ENCODE measurements at regions not wholly inside any gene's neighbourhood (a gene's known extent, or its start where the extent isn't known, plus 50 kb on each side); places are given as distances from the start of the nearest gene placed in this dataset.

DNA sequence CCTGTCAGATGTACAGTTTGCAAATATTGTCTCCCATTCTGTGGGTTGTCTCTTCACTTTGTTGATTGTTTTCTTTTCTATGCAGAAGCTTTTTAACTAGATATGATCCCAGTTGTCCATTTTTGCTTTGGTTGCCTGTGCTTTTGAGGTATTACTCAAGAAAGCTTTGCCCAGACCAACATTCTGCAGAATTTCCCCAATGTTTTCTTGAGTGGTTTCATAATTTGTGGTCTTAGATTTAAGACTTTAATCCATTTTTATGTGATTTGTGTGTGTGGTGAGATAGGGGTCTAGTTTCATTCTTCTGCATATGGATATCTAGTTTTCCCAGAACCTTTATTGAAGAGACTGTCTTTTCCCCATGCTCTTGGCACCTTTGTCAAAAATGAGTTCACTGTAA lies 116.9 kb downstream of the DUSP10 start:
- no peak for DNase-seq (ENCODE audit: low read depth in 2 of 2)

DNA sequence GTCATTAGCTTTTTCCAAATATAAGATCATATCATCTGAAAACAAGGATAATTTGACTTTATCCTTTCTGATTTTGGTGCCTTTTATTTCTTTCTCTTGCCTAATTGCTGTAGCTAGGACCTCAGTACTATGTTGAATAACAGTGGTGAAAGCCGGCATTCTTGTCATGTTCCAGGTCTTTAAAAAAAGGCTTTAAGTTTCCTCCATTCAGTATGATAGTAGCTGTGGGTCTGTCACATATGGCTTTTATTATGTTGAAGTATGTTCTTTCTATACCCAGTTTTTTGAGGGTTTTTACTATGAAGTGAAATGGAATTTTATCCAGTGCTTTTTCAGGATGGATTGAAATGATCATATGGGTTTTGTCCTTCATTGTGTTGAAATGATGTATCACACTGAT lies 115.8 kb downstream of the DUSP10 start:
- peak in 1 of 2 experiments; percentile 36 for DNase-seq (ENCODE audit: low read depth in 2 of 2)

DNA sequence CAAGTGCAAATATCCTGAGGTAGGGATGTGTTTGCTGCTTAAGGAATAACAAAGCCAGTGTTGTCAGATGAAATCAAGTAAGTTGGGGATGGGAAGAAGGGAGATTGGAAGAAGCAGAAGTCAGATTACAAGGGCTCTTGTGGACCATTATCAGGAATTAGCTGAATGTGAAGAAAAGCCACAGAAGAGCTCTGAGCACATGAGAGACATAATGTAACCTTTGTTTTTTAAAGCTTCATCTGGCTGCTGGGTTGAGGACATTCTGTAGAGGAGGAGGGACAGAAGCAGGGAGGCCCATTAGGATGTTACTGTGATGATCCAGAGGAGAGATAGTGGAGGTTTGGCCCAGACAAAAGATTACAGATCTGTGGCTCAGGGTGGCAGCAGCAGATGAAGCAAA lies 111.7 kb downstream of the DUSP10 start:
- DNase-seq (ENCODE audit: low read depth in 2 of 2), result no peak

DNA sequence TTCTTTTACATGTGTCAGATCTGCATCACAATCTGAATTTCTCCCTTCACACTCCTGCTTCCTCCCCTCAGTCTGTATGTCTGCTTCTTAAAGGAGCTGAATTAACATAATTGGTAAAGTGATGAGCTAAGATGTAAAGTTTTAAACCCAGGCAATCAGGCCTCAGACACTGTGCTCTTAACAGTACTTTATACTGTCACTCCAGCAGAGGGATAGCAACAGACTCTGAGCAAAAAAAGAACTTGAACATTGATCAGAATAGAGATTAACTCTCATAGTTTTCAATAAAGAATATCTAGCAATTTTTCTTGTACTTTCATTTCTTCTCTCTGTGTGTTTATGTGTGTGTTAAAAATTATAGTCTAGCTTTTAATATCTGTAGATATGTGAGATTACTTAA lies 110.3 kb downstream of the DUSP10 start:
- no peak for DNase-seq (ENCODE audit: low read depth in 2 of 2)

DNA sequence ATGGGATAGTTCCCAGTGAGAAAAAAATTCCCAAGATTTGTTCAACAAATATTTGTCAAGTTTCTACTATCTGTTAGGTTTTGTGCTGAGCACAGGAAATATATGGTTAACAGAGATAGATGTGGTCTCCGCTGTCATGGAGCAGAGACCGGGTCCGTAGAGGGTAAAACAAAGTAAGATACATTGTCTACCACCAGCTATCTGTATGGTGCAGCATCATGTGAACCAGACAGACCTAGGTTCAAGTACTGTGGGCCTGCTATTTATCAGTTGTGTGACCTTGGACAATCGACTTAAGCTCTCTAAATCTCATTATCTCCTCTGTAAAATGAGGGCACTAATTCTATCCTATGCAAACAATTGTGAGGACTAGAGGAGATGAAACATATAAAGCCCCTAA lies 109.8 kb downstream of the DUSP10 start:
- DNase-seq (ENCODE audit: low read depth in 2 of 2), result no peak

DNA sequence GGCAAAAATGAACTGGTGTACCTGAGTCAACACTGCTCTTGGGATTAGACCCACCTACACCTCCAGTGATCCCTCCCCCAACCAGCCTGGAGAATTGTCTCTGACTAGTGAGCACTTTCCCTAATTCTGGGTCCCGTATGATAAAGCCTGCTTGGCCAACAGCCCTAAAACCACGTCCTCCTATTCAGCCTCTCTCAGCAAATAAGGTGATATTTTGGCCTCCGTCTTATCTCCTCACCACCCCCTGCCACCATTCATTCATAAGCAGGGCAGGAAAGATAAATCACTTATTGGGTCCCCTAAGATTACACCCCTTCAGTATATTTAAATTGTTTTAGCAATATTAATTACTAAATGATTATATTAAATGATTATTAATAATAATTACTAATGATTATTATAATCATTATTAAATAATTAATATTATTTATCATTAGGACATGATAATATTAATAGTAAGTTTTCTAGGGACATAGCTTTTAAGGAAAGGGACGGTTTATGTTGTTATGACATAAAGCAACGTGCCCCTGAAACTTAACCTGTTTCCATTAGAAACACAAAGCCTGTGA lies 108.0 kb downstream of the DUSP10 start:
- no peak for DNase-seq (ENCODE audit: low read depth in 2 of 2)

DNA sequence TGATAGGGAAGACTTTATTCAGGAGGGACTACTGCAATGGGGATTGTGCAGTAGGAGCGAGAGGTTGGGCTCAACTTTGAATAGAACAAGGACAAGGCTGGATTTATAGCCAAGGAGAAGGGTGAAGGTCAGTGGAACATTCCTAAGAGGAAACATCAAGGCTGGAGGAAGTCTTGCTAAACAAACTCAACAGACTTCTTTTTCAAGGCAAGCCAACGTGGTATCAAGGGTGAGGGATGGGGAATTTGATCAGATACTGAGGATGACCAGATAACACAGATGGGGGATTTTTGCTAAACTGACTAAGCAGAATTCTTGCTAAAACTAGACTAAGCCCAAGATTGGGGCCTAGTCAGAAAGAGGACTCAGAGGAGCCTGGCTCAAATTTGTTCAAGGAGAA lies 107.3 kb downstream of the DUSP10 start:
- DNase-seq (ENCODE audit: low read depth in 2 of 2), result no peak

DNA sequence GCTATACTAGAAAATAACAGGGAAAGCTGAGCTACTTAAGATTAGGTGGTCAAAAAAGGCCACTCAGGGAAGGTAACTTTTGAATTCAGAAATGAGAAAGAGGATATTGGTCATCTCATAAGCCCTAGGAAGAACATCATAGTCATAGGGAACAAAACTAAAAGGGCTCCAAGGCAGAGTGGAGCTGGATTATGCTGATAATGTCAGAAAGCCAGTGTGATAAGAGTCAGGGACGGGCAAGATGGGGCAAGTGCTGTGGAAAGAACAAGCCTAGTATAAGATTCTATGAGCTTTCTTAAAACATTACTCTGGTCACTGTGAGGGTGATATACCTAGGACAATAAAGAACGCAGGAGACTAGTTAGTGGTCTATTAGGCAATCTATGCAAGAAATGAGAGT lies 106.6 kb downstream of the DUSP10 start:
- no peak for DNase-seq (ENCODE audit: low read depth in 2 of 2)

DNA sequence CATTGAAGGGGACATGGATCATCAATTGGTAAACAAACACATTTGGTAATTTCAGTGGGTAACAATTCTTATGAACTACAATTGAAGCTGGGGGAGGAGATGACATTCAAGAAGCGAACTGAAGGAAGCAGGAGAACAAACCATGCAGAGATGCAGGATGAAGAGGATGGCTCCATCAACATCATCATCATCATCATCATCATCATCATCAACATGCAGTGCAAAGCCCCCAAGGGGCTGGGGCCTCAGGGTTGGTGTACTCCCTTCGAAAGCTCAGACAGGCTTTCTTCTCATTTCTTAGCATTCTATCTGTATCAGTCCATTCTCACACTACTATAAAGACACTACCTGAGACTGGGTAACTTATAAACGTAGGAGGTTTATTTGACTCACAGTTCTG lies 105.8 kb downstream of the DUSP10 start:
- DNase-seq (ENCODE audit: low read depth in 2 of 2), result no peak

DNA sequence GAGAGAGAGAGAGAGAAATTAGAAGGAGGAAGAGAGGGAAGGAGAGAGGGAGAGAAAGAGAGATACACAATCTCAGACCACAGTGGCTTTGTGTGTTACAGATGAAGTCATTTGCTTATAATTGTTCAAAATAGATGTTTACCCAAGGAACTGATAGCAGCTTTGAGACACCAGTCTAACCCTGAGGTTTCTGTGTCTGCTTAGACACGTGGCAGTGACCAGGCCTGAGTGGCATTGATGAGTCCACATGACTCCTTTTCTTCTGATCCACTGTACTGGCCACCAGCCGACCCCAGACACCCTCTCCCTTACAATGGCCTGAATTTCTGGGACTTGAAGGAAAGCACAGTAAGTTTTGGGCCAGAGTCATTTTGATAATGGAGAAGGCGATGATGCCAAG lies 104.9 kb downstream of the DUSP10 start:
- no peak for DNase-seq (ENCODE audit: low read depth in 2 of 2)

DNA sequence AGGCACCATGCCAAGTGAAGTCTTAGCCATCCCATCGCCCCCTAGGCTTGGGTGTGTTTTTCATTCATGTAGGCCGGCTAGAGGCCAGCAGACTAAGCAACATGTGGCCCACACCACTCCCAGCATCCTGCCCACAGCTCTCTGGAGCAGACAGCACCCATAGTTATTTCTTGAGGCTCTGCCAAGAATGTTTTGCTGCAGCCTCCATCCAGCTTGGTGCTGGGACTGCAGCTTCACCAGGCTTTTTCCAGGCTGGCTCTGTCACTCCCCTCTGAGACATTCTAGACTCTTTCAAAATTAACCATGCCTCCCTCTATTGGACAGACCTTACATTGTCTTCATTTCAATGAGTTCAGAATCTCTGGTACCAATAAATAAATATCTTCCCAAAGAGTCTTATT lies 104.2 kb downstream of the DUSP10 start:
- no peak for DNase-seq (ENCODE audit: low read depth in 2 of 2)

DNA sequence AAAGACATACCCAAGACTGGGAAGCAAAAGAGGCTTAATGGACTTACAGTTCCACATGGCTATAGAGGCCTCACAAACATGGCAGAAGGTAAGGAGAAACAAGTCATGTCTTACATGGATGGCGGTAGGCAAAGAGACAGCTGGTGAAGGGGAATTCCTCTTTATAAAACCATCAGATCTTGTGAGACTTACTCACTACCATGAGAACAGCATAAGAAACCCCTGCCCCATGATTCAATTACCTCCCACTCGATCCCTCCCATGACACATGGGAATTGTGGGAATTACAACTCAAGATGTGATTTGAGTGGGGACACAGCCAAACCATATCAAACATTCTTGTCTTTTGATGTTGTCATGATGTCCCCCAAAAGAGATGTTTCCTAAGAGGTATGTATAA lies 103.3 kb downstream of the DUSP10 start:
- no peak for DNase-seq (ENCODE audit: low read depth in 2 of 2)

DNA sequence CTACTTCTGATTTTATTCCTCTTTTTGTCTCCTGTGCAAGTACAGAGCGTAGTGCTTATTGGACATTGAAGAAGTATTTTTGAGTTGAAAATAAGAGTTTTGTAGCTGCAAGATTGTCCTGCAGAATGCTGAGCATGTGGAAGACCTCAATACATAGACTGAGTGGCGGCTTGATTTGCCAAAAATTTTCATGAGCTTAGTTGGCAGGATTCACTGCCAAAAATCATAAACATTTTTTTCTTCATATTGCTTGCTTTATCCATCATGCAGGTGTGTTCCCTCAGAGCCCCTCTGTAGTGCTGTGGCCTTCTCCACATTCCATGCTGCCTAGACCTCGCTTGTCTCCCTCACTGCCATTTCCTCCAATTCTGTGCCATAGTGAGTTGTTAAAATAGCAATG lies 100.1 kb downstream of the DUSP10 start:
- no peak for DNase-seq (ENCODE audit: low read depth in 2 of 2)

DNA sequence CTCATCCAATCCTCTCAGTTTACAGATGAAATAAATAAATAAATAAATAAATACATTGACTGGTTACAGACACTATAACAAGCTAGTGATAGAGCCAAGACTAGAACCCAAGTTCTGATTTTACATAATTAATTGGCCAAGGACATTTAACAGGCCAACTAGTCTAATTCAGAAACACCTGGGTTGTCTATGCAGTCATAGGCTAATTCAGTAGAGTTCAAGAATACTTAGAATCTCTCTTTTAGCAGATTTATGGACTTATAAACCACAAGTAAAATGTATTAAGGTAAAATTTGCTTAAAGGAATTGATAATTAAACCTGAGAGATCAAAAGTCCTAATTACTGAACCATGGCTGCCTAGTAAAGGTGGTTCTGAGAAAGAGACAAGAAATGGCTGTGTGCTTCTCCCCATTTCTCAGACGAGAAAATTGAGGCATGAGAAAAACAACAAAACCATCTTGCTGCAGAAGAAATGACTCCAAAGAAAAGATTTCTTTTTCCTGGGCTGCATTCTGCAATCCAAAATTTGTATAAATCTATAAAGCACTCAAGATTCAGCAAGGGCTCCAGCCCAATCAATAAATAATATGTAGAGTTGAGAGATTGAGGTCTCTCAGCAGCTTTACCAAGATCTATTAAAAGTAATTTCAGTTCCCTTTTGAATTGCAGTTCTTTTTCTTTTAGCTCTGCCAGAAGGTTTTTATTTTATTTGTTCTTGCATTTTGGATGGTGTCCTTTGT lies 98.3 kb downstream of the DUSP10 start:
- DNase-seq (ENCODE audit: low read depth in 2 of 2), result no peak

DNA sequence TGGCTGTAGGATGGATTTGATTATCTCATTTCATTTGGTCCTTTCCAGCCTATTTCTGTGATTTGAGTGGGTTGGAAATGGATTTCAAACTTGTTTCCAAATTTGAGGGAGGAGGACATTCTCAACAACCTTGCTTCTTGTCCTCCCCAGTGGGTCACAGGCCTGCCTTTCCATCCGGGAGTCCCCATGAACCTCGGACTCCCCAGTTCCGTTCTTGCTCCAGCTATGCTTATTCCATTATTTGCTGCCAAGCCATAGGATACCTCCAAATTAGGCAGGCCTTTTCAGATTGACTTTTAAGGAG lies 97.8 kb downstream of the DUSP10 start:
- no peak for DNase-seq (ENCODE audit: low read depth in 2 of 2)

DNA sequence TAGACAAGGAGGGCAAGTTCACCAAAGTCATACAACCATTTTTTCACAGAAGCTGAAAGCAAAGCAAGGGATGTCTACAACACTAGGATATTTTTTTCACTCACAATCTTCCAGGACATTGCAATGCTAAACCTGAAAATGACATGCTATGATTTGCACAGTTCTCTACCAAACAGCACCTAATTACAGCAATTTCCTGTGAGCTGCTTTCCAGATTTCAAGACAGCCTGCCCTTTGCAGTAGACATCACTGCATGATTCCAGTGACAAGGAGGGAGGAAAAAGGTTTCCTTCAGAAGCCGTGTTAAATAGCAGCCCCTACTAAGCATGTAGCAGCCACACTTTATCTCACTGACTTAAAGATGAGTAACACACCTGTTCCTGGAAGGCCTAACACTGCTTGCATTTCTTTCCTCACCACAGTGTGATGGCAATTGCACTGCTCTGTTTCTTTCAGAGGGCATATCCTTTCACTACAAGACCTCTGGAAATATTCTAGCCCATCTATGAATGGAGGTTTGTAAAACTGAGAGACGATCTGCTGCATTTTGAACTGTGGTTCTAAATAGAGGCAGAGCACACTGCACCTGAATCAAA lies 97.1 kb downstream of the DUSP10 start:
- no peak for DNase-seq (ENCODE audit: low read depth in 2 of 2)

DNA sequence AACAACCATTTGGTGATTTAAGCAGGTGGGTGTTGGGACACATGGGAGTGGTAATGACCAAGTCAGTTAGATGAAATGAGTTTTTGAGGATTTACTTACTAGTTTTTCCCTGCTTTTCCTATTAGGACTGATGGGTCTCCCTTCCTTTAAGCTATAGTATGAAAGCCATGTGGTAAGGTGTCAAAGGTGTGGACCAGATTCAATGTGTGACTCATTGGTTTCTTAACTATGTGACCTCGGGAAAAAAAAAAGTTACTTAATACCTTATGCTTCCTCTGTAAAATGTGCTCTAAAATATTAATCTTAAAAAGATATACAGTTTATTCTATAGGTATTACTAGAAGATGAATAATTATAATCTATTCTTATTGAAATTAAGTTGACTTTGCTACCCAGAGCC lies 93.7 kb downstream of the DUSP10 start:
- DNase-seq (ENCODE audit: low read depth in 2 of 2), result no peak

Data from fibroblast of skin of left biceps (primary cell).